ENCODE measurements at regions not wholly inside any gene's neighbourhood (a gene's known extent, or its start where the extent isn't known, plus 50 kb on each side); places are given as distances from the start of the nearest gene placed in this dataset.
A peak's percentile ranks its signal among the peaks of the same experiment; 100 is the strongest.
"Not testable (repeated sequence)": the region's sequence is repeated elsewhere in the genome, so short reads cannot be mapped to it uniquely, and the experiment has no call there.

GRCh38 chr7:96562458-96562857 lies 147.2 kb downstream of the SEM1 start:
- DNase-seq = no peak

- no peak for DNase-seq
Measured at GRCh38 chr7:96561892-96562291, 147.8 kb downstream of the SEM1 start.

GRCh38 chr7:96558530-96558929 lies 151.1 kb downstream of the SEM1 start:
- DNase-seq = no peak

GRCh38 chr7:96558093-96558492 lies 151.6 kb downstream of the SEM1 start:
- DNase-seq = no peak

- not testable (repeated sequence) for DNase-seq
Measured at GRCh38 chr7:96557598-96557997, 152.0 kb downstream of the SEM1 start.

- no peak for DNase-seq
Measured at GRCh38 chr7:96548664-96549063, 161.0 kb downstream of the SEM1 start.

- DNase-seq = no peak
Measured at GRCh38 chr7:96547371-96547811, 162.3 kb downstream of the SEM1 start.

GRCh38 chr7:96546426-96546825 lies 163.2 kb downstream of the SEM1 start:
- no peak for DNase-seq

- no peak for DNase-seq
Measured at GRCh38 chr7:96539471-96539870, 170.2 kb downstream of the SEM1 start.

GRCh38 chr7:96538632-96539031 lies 171.0 kb downstream of the SEM1 start:
- no peak for DNase-seq

GRCh38 chr7:96534221-96534620 lies 175.4 kb downstream of the SEM1 start:
- no peak for DNase-seq

GRCh38 chr7:96532428-96532935 lies 177.2 kb downstream of the SEM1 start:
- no peak for DNase-seq

GRCh38 chr7:96531331-96531730 lies 178.3 kb downstream of the SEM1 start:
- DNase-seq = no peak

GRCh38 chr7:96530786-96531185 lies 178.9 kb downstream of the SEM1 start:
- DNase-seq = no peak

- no peak for DNase-seq
Measured at GRCh38 chr7:96527133-96527827, 182.4 kb downstream of the SEM1 start.

GRCh38 chr7:96526496-96526895 lies 183.2 kb downstream of the SEM1 start:
- peak in 30 of 56 donors; percentile 1 to 48 (median 13) for DNase-seq

GRCh38 chr7:96521068-96521894 lies 188.4 kb downstream of the SEM1 start:
- DNase-seq = no peak

- no peak for DNase-seq
Measured at GRCh38 chr7:96508371-96508770, 186.5 kb upstream of the SLC25A13 start.

- DNase-seq = no peak
Measured at GRCh38 chr7:96503597-96503996, 181.7 kb upstream of the SLC25A13 start.

GRCh38 chr7:96501318-96501717 lies 179.4 kb upstream of the SLC25A13 start:
- no peak for DNase-seq

- DNase-seq = no peak
Measured at GRCh38 chr7:96499532-96499931, 177.6 kb upstream of the SLC25A13 start.

GRCh38 chr7:96497567-96497966 lies 175.7 kb upstream of the SLC25A13 start:
- DNase-seq = no peak
